Fibroblast of gingiva (primary cell): ENCODE measurements at regions not wholly inside any gene's neighbourhood (a gene's known extent, or its start where the extent isn't known, plus 50 kb on each side); places are given as distances from the start of the nearest gene placed in this dataset.

Source experiments
- DNase-seq: peaks from one replicate; pipeline ENCODE4 v3.0.0-alpha.2; 2011; ENCODE audit warnings: low read depth

DNA sequence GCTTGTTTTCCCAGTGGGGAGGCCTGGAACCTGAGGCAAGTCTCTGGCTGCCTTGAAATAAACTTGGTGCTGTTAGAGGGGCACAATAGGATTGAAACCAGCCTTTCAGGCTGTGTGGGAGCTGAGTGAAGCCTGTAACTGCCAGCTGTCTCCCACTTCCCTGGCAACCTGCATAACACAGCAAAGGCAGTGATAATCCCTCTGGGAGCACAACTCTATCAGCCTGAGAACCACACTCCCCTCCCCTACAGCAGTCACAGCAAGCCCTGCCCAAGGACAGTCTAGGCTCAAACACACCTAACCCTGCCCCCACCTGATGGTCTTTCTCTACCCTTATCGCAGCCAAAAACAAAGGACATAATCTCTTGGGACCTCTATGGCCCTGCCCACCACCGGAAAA is 683.8 kb upstream of the ATXN8OS start:
- DNase-seq, result no peak

DNA sequence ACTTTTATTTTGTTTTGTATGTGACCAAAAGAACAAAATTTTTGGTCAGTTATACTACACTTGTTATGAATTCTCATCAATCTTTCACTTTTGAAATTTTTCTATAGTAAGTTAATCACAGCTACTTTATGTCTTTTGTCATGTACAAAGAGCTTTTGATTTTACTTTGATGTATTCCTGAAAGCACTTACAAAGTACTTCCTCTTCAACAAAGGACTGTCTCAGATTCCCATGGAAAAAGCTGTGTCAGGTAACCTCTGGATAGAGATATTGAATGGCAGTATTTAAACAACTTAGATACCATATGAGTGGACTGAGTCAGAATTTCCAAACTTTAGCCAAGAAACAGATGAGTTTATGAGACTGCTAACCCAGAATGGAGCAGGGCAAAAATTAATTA is 689.3 kb upstream of the ATXN8OS start:
- no peak for DNase-seq

DNA sequence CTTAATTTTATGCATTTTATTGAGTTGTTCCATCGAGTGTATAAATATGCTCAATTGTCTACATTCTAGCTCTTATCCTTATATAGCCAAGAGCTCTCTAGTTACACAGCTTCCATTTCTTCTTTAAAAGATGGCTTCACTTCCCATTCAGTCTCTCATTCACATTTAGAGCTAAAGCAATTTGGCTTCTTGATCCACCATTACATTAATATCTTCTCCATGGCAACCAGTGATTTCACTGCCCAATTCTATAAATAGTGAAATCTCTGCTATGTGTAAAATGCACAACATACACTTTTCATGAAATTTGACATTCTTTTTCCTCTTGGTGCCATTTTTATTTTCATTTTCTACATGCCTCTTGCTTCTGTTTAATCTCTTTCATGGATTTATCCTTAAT is 696.9 kb upstream of the ATXN8OS start:
- no peak for DNase-seq

DNA sequence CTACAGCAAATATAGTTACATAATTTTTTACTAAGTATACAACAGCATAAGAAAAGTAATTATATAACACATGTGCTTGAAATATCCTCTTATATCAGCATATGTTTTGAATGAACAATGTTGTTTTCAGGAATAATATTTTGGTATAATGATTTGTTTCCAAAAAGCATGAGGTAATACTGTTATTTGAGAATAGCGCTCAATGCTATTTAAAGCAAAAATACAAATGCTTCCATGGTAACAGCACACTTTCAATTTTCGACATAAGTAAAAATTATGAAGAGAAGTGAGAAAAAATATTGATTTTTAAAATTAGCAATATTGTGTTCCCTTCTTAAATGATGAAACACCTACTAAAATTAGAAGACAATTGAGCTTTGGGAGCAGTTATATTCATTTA is 715.9 kb upstream of the ATXN8OS start:
- DNase-seq, result no peak

DNA sequence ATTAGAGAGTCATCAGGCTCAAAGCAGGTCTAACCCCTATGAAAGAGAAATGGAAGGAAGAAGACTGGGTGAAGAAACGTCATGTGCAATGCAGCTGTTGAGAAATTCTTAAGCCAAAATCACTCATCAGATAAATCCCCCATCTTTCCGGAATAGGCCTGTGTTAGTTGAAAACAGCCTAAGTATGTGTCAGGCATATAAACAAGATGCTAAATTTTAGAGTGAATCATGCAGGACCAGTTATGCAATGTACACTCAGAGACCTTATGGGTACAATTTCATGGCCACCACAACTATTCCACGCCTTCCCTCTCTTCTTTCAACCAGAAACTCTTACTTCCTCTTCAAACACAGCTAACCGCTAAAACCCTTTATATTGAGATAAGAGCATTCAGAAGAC is 717.7 kb upstream of the ATXN8OS start:
- DNase-seq, result peak; percentile 63

DNA sequence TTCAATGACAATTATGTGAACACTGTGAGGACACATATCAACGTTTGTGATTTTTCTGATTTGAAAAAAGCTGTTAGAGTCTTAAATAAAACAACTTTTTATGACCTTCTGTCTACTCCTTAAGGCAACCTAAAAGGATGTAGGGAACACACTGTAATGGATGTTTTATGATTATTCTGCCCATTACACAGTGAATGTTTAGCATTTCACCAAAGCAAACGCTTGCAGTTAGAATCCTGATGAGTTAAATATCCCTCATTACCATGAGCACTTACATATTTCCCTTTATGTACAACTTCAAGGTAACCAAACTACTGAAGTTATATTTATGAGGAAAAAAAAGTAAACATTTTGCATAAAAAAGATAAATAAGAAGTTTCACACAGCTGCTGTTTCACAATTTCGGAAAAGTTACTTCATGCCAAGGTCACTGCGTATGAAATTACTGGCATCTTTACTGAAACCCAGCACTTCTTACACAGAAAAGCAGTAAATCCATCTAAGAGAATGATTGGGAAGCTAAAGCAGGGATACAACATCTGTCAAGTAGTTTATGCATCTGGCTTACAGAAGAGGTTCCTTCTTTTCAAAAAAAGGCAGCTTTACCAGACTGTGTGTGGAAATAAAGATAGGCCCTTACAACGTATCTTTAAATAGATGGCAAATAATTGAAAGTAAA is 733.7 kb upstream of the ATXN8OS start:
- DNase-seq, result peak; percentile 59

DNA sequence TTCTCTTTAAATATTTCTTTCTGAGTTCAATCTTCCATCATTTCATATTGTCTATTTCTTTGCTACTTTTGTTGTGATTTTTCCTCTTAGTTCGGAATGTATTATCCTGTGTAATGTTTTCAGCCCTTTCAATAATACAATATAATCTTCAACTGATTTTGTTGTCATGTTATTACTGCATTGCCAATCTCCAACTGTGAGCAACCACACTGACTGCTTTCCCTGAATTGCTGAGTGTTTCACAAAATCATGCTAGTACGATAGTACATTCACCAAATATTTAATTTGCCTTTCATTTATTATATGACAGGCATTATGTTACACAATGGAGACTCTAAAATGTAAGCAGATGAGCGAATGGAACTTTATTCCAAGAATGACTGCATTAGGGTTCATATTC is 744.3 kb upstream of the ATXN8OS start:
- no peak for DNase-seq

DNA sequence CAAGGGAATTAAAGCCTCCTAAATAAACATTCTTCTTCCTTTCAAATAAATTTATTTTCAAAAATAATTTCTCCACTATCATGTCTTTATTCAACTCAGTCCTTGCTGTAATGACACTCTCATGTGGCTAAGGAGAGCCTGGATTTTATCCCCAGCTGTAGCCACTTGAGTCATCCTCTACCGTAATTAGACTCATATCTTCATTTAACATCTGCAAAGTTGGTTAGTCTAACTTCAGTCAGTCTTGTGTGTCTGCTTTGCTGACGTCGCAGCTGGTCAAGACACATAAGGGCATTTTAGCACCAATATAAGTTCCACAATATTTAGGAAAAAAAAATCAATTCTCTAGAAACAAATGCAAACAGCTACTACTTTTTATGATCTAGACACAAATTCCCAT is 776.4 kb upstream of the ATXN8OS start:
- no peak for DNase-seq

DNA sequence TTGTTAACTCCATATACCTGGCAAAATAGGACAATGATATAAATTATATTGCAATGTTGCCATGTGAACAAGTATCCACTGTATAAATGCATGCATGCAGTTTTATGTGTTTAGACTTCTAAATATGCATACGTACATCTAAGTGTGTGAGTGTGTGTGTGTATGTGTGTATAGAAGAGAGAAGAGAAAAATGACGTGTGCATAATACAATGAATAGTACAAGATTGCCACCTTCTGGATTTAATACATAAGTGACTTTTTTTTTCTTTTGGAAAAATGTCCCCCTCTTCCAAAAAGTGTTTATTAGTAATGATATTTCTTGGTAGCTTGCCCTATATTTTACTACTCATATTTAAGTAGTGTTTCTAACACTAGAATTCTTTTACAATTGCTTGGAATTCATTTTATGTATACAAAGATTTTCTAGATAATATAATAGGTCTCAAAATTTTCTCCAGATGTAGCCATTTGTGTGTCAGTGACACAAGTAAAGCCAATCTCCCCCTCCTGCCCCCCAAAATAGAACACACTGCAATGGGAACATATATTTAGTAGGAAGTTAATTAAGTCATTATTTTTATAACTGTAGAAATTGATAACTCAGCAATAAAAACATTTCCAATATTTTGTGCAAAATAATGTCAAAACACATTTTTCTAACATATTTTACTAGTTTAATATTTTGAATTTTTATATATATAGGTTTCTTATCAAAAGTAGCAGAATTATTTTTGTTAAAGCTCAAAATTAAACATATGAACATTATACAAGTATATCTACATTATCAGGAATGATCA is 783.3 kb upstream of the ATXN8OS start:
- no peak for DNase-seq

DNA sequence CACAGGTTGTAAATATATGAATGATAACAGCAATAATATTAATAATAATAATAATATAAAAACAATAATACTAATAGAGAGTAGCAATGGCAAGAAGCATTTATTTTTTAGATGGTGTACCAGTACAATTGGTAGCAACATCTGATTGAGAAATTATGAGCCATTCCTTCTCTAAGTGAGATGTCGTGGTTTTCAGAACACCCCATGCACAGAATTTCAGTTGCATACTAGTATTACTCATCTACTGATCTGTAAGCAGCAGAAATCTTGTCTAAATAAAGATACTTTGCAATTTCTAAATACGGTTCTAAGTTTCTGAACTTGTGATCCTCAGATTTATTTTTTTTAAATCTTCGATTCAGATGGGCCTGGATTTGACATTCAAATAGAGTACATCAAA is 788.0 kb upstream of the ATXN8OS start:
- DNase-seq, result peak; percentile 0

DNA sequence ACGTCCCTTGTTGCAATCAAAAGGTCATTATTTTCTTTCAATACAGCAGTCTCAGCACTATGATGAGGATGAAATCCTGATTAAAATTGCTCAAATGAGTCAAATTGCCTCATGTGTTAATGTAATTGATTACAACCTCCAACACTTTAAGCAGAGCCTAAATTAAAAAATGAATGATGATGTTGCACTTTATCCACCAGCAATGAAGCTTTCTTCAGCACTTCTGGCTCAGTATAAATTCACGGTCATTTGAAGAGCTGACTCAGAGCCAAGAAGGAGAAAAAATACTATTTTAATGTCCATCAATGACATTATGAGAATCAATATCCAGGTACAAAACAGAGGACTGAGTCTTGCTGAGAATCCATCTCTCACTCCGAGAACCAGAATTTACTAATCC is 792.6 kb upstream of the ATXN8OS start:
- no peak for DNase-seq

DNA sequence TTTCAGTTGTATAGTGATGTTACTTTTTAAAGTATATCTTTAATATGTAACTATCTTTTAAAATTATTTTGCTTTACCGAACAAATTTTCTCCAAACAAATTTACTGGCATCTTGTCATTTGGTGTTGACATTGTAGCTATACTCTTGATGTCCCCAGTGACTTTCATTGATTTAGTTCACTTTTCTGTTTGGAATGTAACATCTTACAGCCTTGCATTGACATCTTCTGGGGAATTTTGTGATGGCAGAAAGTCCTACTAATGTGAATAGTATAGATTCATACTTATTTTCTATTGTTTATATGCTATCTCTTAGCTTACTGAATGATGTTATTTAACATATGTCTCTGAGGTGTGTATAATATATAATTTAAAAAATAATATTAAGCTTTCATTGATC is 800.9 kb upstream of the ATXN8OS start:
- no peak for DNase-seq

DNA sequence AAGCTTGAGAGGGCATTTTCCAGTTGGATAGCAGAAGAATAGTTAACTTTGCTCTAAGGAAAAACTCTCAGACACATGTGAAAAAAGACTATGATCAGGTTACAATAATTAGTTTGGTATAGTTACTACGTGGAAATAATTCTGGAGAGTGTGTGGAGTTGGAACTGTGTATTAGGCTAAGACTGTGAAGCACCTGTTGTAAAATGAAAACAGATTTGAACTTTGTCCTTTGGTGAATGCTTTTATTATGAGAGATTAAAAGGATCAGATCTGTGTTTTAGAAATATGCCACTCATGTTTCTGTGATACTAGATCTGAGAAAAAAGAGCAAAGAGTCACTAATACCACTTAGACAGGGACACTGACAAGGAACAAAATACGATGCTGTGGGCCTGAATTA is 807.5 kb upstream of the ATXN8OS start:
- no peak for DNase-seq

DNA sequence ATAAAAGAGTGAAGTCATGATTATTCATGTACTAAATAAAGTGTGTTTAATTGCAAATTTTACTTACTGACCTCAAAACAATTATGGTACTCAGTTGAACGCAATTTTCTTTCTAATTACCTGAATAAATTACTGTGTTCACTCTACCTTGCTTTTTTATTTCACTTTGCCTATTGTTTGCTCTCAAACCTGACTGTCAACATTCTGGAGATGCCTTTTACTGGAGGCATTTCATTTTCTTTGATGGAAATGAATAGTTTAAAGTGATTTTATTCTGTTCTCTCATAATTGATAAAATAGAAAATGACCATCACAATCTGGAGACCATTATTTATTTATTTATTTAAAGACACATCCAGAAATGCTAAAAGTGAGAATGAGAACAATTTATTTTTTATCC is 811.5 kb upstream of the ATXN8OS start:
- DNase-seq, result no peak

DNA sequence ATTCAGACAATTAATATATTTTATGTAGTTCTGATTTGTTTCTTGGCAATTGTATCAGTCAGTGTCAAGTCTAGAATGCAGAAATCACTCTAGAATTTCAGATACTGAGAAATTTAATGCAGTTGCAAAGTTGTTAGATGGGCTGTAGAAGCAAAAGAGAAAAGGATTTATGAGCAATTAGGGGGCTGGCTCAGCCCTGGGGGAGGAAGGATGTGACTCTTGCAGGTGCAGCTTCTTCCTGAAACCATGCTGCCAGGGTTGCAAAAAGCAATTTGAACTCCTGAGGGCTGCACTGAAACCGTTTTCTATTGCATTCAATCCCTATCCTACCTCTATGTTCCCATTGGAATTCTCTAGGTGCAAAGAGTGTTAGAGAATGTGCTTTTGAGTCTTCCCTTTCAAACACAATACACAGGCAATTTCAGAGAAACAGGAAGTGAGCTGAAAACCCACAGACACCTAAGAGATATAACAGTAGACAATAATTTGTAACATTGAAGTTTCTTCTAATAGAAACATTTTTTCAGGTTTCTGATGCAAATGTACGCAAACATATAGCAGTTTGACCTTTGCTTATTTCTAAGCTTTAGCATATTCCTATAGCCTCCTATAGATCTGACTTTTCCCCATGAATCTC is 814.7 kb upstream of the ATXN8OS start:
- no peak for DNase-seq

DNA sequence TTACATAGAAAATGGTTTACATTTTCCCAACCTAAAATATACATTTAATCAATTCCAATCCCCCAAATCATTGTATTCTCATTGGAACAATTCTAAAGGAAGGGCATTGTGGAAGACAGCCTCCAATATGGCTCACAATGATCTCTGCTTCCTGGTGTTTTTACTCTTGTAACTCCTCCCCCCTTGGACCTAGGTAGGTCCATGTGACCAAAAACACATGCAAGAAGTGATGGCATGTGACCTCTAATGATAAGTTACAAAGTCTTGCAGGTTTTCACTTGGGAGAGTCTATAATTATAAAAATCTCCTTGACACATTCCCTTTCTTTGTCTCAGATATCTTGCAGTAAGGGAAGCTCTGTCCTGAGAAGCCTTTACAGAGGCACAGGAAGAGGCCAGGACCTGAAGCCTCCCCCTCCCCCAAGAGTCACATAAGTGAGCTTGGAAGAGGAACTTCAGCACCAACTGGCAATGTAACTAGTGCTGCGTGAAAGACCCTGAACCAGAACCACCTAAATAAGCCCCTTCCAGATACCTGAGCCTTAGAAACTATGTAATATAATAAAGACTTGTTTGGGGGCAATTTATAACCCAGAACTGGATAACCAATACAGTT is 816.2 kb upstream of the ATXN8OS start:
- DNase-seq, result no peak

DNA sequence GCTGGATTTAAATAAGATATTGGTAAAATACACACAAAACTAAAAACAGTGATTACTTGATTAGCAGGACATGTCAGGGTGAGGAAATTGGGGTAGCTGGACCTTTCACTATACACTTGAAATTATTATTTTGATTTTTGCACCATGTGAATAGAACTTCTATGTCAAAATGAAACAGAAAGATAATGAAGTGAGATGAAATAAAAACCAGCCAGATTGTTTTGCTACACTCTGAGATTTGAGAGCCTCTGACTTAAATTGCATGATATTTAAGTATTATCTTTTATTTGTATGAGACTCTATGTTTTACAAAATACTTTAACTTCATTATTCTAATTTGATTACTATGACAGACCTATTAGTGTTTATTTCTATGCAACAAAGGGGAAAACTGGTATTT is 819.6 kb upstream of the ATXN8OS start:
- no peak for DNase-seq

DNA sequence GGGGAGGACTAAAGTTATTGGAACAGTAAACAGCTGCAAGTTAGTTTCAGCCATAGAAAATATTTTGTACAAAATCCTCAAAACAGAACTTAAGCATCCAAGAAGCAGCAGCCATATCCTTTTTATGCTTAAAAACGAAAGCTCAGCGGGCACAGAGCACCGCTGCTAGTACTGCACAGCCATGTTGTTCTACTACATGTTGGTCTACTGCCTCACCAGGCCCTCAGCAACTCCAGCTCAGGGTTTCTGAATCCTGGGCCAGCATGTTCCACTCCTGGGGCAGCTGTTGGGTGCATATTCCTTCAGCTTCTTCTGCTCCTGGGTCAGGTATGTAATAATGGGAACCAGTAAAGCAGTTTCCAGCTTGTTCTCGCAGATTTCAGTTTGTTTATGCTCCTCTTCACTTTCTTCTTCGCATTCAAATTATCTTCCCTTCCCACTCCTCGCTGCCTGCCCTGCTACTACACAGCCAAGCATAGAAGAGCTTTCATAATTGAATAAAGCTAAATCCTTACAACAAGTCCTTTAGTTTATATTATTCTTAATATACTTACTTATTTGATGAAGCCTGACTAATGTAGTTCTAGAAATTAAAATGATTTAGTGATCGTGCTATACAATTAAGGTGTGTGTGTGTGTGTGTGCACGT is 820.5 kb upstream of the ATXN8OS start:
- no peak for DNase-seq

DNA sequence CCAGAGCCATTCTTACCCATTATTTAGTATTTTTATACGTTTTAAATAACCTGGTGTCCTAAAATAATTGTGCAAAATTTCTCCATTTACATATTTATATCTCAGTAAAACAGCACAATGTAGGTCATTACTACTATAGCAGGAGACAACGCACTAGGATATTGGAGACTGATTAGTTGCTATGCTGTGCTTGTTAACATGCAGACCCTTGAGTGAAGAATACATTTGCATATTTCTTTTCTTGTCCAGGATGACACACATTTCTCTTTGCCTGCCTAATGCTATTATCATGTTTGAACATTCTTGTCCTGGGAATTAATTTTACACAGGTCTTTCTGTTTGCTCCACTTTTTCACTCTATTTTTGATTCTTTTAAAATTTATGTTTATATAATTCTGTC is 823.8 kb upstream of the ATXN8OS start:
- no peak for DNase-seq

DNA sequence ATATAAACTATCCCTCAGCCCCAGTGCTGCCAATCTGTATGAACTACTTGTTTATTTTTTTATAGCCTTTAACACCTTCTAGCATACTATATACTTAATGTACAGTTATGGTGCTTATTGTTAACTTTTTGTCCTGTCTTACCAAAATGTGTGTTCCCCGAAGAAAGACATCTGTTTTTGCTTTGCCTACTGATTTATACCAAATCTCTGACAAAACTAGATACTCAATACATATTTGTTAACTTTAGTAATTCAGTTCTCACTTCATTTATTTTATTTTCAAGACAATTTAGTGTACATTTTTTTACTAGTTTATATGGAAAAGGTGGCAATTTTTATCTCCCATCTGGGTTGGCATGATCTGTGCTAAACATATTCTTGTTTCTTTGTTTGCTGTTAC is 824.3 kb upstream of the ATXN8OS start:
- DNase-seq, result no peak

DNA sequence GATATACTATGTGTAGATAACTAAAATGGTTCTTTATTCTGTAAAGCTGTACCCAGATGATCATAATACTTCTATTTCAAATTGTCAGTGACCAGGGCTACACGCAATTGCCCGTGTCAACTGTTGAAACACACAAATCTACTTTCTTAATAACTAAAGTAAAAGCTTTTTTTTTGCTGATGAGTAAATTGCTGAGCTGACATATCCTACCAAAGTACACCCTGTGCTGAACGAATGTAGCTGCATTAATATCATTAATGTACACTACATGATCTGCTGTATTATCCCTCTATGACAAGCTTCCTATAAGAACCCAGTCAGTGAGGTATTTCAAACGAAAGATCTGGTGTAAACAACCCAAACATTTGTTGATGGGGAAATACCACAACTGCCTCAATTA is 827.2 kb upstream of the ATXN8OS start:
- no peak for DNase-seq

DNA sequence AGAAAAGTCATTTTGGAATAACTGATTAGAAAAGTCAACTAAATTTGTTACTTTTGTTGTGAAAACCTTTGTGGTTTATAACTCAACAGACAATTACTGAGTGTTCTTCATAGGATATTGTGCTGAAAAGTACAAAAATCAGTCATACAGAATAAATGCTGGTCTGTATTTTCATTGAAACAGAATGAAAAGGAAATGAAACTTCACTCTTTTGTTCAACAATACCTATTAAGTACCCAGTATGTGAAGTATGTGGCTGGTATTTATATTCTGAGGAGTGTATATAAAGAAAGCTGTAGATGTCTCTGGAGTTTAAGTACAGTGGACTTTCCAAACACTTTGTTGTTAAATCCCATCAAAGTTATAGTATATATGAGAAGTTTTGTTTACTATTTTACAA is 828.4 kb upstream of the ATXN8OS start:
- no peak for DNase-seq

DNA sequence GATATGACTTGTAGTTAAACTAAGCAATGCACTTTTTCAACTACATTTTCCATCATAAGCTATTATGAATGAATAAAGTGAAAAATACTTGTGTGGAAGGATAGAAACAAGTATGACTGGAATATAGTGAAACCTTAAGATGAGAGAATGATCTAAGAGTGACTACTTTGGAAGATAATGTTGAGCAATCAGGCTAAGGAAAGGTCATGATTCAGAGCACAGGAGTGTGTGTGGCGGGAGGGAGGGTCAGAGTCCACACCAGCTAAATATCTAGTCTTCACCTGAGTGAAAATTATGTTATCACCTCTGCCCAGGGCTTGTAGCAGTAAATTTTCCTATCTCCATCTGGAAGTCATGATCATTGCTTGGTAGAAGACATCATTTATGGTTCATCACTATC is 833.4 kb upstream of the ATXN8OS start:
- DNase-seq, result no peak
